ENCODE measurements at regions not wholly inside any gene's neighbourhood (a gene's known extent, or its start where the extent isn't known, plus 50 kb on each side); places are given as distances from the start of the nearest gene placed in this dataset.

DNA sequence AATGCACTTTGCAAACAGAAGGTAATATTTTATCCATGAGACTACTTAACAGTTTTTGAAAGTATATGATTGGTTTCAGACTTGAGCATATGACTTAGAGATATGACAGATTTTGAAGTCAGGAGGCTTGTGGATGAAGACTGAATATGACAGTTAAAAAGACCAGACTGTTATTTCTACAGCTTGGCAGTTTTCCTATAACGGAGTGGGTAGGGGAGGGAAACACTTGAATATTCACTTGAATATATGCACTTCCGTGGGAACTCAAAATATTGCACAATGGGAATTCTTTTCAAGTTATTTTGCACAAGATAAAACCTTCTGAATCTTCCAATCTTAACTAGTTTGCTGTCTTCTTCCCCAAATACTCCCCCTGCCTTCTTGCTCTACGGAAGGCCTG, 64.6 kb upstream of the ACKR3 start:
- in situ Hi-C loops (cut with HindIII; ENCODE audit: low pct_unique_long_range_greater_than_20kb, low sequenced_read_pairs), result no loop called here
- DNase-seq (ENCODE audit: low read depth), result no peak

DNA sequence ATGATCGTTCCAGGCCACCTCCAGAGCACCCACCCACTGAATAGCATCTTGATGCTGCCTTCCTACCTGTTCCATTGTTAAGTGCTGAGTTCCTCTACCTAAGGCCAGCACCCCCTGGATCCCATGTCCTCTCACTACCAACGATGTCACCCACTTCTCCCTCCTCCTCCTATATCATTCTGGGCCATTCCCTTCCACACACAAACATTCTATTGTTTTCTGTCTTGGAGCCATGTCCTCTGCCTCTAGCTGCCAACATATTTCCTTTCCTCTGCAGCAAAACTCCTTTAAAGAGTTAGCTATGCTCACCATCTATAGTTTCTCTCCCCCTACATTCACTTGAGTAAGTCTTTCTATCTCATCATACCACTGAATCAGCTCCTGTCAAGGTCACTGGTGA, 64.0 kb upstream of the ACKR3 start:
- no peak for DNase-seq (ENCODE audit: low read depth)
- in situ Hi-C loops (cut with HindIII; ENCODE audit: low pct_unique_long_range_greater_than_20kb, low sequenced_read_pairs), result no loop called here

DNA sequence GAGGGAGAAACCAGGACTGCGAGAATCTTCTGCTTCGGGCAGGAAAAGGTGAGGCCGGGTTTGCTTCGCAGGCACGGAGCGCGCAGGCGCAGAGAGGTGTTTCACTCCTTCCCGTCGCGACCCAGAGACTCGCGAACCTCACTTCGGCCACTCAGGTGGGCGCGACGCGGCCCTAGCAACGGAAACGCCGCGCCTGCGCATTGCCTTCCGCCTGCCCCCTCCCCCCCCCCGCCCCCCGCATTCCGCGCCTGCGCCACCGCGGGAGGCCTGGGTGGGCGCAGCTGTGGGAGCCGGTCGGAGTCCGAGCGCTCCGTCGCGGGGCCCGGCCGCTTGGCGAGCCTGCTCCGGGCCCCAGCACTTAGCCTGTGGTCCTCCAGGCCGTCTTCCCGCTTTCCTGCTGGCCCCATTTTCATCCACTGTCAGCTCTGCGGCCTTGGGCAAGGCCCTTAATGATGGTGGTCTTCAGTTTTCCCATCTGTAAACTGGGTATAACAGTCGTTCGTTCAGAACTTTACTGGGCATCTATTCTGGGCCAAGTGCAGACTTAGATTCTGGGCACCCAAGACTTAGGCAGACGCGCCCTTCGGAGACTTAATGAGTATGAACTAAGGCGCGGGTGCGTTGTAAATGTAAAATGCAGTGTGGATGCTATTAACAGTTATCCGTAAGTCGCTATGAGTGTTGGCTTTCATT, 62.1 kb upstream of the ACKR3 start:
- in situ Hi-C loops (cut with HindIII; ENCODE audit: low pct_unique_long_range_greater_than_20kb, low sequenced_read_pairs), result no loop called here
- peak; percentile 31 for DNase-seq (ENCODE audit: low read depth)

DNA sequence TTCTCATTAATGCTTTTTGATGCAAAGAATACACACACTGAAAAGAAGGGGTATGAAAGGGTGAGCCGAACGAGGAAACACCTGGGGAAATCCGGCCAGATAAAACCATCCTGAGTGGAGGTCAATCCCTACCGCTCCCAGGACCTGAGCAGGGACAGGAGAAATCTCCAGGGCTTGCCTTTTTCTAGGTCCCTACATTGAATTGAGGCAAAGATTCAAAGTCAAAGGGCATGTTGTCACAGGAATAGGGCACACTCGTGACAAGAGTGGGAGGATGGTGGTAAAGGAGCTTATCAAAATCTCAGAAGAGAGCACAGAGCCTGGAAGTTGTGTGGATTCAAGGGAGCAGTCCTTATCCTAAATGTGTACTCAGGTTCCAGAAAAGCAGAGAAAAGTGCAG, 61.2 kb upstream of the ACKR3 start:
- in situ Hi-C loops (cut with HindIII; ENCODE audit: low pct_unique_long_range_greater_than_20kb, low sequenced_read_pairs), result no loop called here
- no peak for DNase-seq (ENCODE audit: low read depth)

DNA sequence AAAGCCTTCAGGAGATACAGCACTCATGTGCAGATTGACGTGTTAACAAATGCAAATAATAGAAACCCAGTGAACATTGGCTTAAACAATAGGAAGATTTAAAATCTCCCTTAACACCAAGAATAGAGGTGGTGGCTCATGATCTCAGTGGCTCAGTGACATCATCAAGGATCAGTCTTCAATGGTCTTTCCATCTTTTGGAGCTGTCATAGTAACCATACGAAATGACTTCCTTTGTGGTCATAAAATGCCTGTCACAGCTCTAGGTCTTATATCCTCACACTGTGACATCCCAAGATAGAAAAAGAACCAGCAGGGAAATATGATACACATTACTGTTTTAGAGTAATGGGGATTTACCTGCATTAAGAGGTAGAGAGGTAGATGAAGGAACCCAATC, 59.6 kb upstream of the ACKR3 start:
- no peak for DNase-seq (ENCODE audit: low read depth)
- in situ Hi-C loops (cut with HindIII; ENCODE audit: low pct_unique_long_range_greater_than_20kb, low sequenced_read_pairs), result no loop called here

DNA sequence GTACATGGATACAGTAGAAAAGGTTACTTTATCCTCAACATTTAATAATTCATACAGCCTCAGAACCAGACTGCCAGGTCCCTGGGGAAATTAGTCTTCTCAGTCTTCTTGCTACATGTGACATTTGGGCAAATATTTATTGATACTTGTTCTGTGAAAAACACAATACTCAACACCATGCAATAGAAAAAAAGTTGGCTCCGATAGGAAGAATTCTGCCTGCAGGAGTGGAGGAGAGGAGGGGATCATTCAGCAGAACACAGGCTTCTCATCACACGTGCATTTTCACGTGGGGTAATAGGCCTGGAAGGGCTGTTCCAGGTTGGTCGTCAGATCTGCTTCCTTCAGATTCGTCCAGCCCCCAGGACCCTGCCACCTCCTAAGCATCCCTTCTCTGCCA, 58.4 kb upstream of the ACKR3 start:
- in situ Hi-C loops (cut with HindIII; ENCODE audit: low pct_unique_long_range_greater_than_20kb, low sequenced_read_pairs), result no loop called here
- DNase-seq (ENCODE audit: low read depth), result no peak

DNA sequence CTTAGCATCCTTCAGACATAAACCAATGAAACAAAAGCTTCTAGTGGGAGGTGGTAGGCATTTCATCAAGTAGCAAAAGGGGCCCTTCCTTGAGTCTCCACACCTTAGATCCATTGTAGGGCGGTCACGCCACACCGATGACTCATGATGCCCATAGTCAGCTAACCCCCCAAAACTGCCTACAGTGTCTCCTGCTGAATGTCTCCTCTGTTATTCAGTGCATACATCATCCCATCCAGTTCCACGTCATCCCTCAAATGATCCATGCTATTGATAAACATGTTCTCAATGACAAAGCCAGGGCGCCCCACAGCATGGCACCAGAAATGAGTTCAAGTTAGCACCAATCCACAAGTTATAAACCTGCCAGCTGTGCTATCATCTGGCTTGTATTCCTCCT, 57.4 kb upstream of the ACKR3 start:
- DNase-seq (ENCODE audit: low read depth), result peak; percentile 12
- in situ Hi-C loops (cut with HindIII; ENCODE audit: low pct_unique_long_range_greater_than_20kb, low sequenced_read_pairs), result no loop called here

DNA sequence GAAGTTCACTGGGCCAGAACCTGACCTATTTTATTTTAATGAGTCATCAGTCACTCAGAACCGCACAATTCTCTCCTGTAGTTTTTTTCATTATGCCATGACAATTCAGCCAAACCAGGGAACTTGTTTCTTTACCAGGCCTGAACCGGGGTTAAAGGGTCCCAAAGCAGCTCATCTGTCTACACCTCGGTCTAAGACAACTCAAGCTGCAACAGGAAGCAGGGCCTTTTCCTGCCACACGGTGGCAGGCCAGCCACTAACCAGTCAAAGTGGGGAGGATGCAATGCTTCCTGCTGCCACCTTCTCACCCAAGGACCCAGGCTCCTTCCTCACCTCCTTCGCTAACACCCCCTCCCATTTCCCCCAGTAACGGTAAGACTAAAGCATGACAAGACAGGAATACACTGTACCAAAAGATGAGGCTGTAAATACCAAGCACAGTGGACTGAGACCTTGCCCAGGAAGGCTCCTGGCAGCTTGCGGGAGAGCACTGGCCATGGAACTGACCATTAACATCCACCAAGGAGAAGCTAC, 56.7 kb upstream of the ACKR3 start:
- peak; percentile 60 for DNase-seq (ENCODE audit: low read depth)
- in situ Hi-C loops (cut with HindIII; ENCODE audit: low pct_unique_long_range_greater_than_20kb, low sequenced_read_pairs), result no loop called here

DNA sequence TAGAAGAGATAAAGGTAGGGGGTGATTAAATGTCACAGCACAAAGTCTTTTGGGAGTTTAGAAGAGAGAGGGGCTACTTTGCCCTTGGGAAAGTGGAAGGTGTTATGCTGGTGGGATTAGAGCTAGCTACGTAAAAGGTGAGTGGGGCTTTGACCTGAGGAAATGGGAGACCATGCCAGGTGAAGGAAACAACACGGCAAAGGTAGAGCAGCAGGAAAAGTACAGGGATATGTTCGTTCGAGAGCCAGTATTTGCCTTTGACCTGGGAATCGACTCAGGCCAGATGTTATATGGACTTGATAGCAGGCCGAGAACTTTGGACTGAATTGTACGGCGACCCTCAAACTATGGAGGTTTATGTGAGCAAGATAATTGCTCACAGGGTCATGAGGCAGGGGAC, 55.7 kb upstream of the ACKR3 start:
- no peak for DNase-seq (ENCODE audit: low read depth)
- in situ Hi-C loops (cut with HindIII; ENCODE audit: low pct_unique_long_range_greater_than_20kb, low sequenced_read_pairs), result no loop called here

DNA sequence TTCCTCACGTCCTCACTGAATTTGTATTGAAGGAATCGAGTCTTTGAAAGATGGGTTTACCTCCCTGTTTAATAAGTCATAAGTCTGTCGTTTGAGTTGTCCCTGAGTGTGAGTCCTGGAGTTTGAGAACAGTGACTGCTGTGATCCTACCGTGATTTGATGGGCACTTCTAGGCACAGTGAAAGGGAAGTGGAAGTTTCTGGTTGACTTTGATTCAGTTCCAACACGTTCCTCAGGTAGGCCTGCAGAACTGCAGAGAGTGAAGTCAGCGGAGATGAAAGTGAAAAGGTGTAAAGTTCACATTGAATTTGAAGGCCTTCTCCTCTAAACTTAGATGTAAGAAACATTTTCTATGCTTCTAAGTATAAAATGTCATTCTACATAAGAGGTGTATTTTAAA, 52.9 kb upstream of the ACKR3 start:
- in situ Hi-C loops (cut with HindIII; ENCODE audit: low pct_unique_long_range_greater_than_20kb, low sequenced_read_pairs), result no loop called here
- no peak for DNase-seq (ENCODE audit: low read depth)

DNA sequence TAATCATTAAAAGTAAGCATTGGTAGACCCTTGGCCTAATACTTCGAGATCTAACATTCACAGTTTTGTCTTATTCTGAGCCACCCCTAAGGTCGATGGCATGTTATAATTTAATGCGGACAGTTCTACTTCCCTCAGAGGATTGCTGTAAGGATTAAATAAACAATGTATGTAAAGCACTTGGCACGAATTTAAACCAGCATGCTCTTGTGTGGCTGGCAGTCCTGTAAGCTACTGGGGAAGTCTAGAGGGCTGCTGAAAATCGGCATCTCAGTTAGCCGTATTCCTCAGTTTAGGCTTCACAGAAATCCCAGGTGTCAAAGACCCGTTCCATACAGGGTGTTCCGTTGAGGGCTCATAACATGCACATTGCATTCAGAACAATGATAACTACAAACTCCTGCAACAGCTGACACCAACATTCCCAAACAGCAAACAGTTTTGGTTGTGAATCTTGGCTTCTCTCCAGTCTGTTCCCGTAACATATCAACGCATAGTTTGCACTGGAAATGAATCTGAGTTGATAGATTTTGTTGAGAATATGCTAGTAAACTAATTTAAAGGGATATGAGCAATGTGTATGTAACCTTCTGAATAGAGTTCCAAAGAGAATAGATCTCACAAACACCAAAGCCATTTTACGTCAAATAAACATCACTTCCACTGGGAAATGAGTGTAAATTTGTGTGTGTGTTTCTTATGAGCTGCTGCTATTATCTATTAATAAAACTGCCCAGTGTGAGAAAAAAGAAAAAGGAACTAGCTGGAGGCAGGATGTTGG, 52.2 kb upstream of the ACKR3 start:
- in situ Hi-C loops (cut with HindIII; ENCODE audit: low pct_unique_long_range_greater_than_20kb, low sequenced_read_pairs), result no loop called here
- no peak for DNase-seq (ENCODE audit: low read depth)

All from Caki2 (cell line).